ENCODE measurements at regions not wholly inside any gene's neighbourhood (a gene's known extent, or its start where the extent isn't known, plus 50 kb on each side); places are given as distances from the start of the nearest gene placed in this dataset.

DNA sequence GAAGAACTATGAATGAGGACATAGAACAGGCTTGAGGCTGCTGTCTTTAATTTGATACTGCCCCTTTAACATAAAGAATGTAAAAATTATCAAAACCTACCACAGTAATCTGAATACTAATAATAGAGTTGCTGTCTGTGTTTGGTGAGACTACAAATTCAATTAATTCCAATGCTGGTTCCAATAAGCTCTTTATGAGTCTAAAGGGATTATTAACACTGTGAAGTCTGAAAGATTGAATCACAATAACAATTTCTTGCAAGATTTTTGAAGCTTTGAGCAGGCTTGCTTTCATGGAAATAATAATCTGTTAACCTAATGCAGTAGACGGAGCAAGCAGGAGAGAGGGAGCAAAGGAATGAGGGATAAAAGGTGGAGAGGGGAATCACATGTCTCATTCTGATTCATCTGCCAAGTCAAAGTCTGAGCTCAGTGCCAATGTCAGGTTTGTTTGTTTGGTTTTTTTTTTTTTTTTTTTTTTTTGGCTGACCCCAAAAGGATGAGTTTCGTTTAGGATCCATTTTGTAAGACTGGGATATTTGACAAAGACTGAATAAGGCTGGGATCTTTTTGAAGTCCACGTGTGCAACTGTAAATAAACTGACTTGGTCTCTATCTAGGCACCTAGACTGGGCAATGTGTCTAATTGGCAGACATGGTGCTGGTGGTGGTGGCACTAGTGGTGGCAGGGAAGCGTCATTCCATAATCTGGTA lies 211.6 kb downstream of the RNF144B start (continued):
- TF ChIP-seq, protein P1, sequence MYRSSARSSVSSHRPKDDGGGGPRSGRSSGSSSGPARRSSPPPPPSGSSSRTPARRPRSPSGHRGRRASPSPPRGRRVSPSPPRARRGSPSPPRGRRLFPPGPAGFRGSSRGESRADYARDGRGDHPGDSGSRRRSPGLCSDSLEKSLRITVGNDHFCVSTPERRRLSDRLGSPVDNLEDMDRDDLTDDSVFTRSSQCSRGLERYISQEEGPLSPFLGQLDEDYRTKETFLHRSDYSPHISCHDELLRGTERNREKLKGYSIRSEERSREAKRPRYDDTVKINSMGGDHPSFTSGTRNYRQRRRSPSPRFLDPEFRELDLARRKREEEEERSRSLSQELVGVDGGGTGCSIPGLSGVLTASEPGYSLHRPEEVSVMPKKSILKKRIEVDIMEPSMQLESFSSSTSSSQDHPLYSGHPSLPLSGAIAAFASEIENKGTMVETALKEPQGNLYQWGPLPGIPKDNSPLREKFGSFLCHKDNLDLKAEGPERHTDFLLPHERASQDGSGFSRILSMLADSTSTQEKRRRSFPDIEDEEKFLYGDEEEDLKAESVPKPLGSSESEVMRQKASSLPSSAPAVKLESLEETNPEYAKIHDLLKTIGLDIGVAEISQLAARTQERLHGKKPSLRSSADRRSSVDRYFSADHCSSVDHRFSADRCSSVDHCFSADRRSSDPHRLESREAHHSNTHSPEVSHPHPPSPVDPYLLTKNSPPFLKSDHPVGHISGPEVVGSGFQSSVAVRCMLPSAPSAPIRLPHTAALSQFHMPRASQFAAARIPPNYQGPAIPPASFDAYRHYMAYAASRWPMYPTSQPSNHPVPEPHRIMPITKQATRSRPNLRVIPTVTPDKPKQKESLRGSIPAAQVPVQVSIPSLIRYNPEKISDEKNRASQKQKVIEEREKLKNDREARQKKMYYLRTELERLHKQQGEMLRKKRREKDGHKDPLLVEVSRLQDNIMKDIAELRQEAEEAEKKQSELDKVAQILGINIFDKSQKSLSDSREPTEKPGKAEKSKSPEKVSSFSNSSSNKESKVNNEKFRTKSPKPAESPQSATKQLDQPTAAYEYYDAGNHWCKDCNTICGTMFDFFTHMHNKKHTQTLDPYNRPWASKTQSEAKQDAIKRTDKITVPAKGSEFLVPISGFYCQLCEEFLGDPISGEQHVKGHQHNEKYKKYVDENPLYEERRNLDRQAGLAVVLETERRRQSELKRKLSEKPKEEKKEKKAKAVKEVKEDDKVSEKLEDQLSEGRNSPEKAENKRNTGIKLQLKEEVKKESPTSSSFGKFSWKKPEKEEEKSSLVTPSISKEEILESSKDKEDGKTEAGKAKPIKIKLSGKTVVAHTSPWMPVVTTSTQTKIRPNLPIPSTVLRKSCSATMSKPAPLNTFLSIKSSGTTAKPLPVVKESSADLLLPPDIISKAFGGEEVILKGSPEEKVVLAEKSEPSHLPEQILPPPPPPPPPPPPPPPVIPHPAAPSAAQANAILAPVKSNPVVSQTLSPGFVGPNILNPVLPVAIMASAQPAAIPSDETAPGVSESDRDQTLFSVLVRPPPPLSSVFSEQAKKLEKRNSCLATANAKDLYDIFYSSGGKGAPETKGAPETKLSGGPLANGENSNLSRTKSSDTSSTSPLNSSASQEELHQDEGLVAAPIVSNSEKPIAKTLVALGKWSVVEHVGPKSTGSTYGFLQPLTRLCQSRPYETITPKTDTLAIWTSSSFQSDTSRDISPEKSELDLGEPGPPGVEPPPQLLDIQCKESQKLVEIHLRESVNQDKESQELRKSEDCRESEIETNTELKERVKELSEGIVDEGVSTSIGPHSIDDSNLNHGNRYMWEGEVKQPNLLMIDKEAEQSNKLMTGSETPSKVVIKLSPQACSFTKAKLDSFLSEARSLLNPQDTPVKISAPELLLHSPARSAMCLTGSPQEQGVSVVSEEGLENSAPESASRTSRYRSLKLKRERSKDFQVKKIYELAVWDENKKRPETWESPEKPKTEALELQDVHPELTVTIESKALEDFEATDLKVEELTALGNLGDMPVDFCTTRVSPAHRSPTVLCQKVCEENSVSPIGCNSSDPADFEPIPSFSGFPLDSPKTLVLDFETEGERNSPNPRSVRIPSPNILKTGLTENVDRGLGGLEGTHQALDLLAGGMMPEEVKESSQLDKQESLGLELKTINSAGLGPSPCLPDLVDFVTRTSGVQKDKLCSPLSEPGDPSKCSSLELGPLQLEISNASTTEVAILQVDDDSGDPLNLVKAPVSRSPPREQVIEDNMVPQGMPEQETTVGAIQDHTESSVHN (IDR thresholded peaks at IDR 0.05; ENCODE audit: borderline replicate concordance in 1 of 2, low read depth in 1 of 2), result no peak
- TF ChIP-seq, protein P2, sequence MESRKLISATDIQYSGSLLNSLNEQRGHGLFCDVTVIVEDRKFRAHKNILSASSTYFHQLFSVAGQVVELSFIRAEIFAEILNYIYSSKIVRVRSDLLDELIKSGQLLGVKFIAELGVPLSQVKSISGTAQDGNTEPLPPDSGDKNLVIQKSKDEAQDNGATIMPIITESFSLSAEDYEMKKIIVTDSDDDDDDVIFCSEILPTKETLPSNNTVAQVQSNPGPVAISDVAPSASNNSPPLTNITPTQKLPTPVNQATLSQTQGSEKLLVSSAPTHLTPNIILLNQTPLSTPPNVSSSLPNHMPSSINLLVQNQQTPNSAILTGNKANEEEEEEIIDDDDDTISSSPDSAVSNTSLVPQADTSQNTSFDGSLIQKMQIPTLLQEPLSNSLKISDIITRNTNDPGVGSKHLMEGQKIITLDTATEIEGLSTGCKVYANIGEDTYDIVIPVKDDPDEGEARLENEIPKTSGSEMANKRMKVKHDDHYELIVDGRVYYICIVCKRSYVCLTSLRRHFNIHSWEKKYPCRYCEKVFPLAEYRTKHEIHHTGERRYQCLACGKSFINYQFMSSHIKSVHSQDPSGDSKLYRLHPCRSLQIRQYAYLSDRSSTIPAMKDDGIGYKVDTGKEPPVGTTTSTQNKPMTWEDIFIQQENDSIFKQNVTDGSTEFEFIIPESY (CRISPR knock-in tag; IDR thresholded peaks at IDR 0.05), result no peak
- TF ChIP-seq SRF (CRISPR knock-in tag; IDR thresholded peaks at IDR 0.05) (no peak), SMARCB1 (IDR thresholded peaks at IDR 0.05; ENCODE audit: insufficient read length, low read depth) (no peak), HNRNPK (IDR thresholded peaks at IDR 0.05; ENCODE audit: low read depth, low read length, poor library complexity, severe bottlenecking) (no peak), ZNF561 (CRISPR knock-in tag; conservative IDR thresholded peaks at IDR 0.05) (no peak), PHF21A (IDR thresholded peaks at IDR 0.05; ENCODE audit: borderline replicate concordance, low read depth) (no peak), ZNF584 (CRISPR knock-in tag; IDR thresholded peaks at IDR 0.05; ENCODE audit: low read depth) (no peak)
- TF ChIP-seq, protein P3, sequence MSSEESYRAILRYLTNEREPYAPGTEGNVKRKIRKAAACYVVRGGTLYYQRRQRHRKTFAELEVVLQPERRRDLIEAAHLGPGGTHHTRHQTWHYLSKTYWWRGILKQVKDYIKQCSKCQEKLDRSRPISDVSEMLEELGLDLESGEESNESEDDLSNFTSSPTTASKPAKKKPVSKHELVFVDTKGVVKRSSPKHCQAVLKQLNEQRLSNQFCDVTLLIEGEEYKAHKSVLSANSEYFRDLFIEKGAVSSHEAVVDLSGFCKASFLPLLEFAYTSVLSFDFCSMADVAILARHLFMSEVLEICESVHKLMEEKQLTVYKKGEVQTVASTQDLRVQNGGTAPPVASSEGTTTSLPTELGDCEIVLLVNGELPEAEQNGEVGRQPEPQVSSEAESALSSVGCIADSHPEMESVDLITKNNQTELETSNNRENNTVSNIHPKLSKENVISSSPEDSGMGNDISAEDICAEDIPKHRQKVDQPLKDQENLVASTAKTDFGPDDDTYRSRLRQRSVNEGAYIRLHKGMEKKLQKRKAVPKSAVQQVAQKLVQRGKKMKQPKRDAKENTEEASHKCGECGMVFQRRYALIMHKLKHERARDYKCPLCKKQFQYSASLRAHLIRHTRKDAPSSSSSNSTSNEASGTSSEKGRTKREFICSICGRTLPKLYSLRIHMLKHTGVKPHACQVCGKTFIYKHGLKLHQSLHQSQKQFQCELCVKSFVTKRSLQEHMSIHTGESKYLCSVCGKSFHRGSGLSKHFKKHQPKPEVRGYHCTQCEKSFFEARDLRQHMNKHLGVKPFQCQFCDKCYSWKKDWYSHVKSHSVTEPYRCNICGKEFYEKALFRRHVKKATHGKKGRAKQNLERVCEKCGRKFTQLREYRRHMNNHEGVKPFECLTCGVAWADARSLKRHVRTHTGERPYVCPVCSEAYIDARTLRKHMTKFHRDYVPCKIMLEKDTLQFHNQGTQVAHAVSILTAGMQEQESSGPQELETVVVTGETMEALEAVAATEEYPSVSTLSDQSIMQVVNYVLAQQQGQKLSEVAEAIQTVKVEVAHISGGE (CRISPR knock-in tag; IDR thresholded peaks at IDR 0.05), result no peak
- TF ChIP-seq, protein P4, sequence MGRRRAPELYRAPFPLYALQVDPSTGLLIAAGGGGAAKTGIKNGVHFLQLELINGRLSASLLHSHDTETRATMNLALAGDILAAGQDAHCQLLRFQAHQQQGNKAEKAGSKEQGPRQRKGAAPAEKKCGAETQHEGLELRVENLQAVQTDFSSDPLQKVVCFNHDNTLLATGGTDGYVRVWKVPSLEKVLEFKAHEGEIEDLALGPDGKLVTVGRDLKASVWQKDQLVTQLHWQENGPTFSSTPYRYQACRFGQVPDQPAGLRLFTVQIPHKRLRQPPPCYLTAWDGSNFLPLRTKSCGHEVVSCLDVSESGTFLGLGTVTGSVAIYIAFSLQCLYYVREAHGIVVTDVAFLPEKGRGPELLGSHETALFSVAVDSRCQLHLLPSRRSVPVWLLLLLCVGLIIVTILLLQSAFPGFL (CRISPR knock-in tag; IDR thresholded peaks at IDR 0.05), result no peak
